HCT116 (cell line): ENCODE measurements at regions not wholly inside any gene's neighbourhood (a gene's known extent, or its start where the extent isn't known, plus 50 kb on each side); places are given as distances from the start of the nearest gene placed in this dataset.

ENCODE experiments used
- ATAC-seq: fragments of 200-7000 bp; cut with Tn5 transposase; 2 replicates; pipeline ENCODE4 v1.9.1; 2020; ENCODE audit warnings: mild to moderate bottlenecking, moderate library complexity
- BruUV-seq: library from RNA; stranded (reverse); fragments of 400-500 nt; replicated peaks from 2 replicates; lab custom pipeline; 2021; lab: Mats Ljungman, UMichigan
- CTCF ChIA-PET: fragments of 300-600 bp; sonication (Branson Sonifier 250); formaldehyde crosslinking; loops from one replicate; lab custom pipeline; 2021; ENCODE audit warnings: antibody characterized with exemption; lab: Charles Lee
- POLR2A ChIA-PET: fragments of 300-600, 350-600 bp; sonication (Branson Sonifier 250); formaldehyde crosslinking; loops from one replicate; lab custom pipeline; 2021; ENCODE audit warnings: antibody characterized with exemption; lab: Charles Lee
- RAD21 ChIA-PET, 2 experiments: fragments of 300-600 bp; sonication (Branson Sonifier 250); formaldehyde crosslinking; loops; one replicate each; lab custom pipeline; 2023; ENCODE audit warnings: low total read pairs in 2 of 2; ENCODE audit not compliant: uncharacterized antibody in 2 of 2, unreplicated experiment in 2 of 2, low non-redundant PET in 1 of 2; lab: Charles Lee
- DNase-seq: peaks from one replicate; pipeline ENCODE4 v3.0.0-alpha.2; 2010; ENCODE audit warnings: low read depth, low spot score
- H2AFZ ChIP-seq: fragments of 200-600 bp; shearing (Covaris generic), sonication (generic); 2 replicates; pipeline ENCODE4 v1.6.1; 2017; ENCODE audit warnings: low read depth, mixed run types, mixed read lengths, antibody characterized with exemption, low read length; ENCODE audit not compliant: poor library complexity, severe bottlenecking
- H3K27ac ChIP-seq: 2 replicates; pipeline ENCODE4 v1.5.1; 2012; ENCODE audit warnings: low read depth, low read length
- H3K27me3 ChIP-seq: fragments of 200-600 bp; sonication (generic); 2 replicates; pipeline ENCODE4 v1.6.1; 2016; ENCODE audit warnings: mixed run types, low read length, mixed read lengths; ENCODE audit not compliant: insufficient read depth
- H3K36me3 ChIP-seq, 2 experiments: fragments of 200-500 bp in 1 of 2; fragments of 200-600 bp in 1 of 2; sonication (Bioruptor generic) in 1 of 2; sonication (generic) in 1 of 2; 2 replicates each; pipeline versions ENCODE4 v1.5.1 to v1.6.1; 2014 to 2016; ENCODE audit warnings: low read length in 2 of 2, inconsistent platforms in 1 of 2, mixed read lengths in 1 of 2, mixed run types in 1 of 2; ENCODE audit not compliant: insufficient read depth in 2 of 2, control insufficient read depth in 1 of 2
- H3K4me1 ChIP-seq, 2 experiments: fragments of 200-600 bp in 1 of 2; sonication (generic) in 1 of 2; 2 replicates each; pipeline versions ENCODE4 v1.5.1 to v1.6.1; 2012 to 2017; ENCODE audit warnings: low read length in 2 of 2, inconsistent platforms in 1 of 2, mild to moderate bottlenecking in 1 of 2, mixed read lengths in 1 of 2, mixed run types in 1 of 2, moderate library complexity in 1 of 2; ENCODE audit not compliant: insufficient read depth in 2 of 2, control insufficient read depth in 1 of 2
- H3K4me2 ChIP-seq: fragments of 200-600 bp; sonication (generic); 2 replicates; pipeline ENCODE4 v1.6.1; 2017; ENCODE audit warnings: mixed run types, low read length, mixed read lengths
- H3K4me3 ChIP-seq, 2 experiments: fragments of 200-600 bp in 1 of 2; sonication (generic) in 1 of 2; replicated peaks in 1 of 2; 2 replicates each; pipeline ENCODE4 v1.5.1; 2011 to 2016; ENCODE audit warnings: low read length in 2 of 2, control low read depth in 1 of 2, low read depth in 1 of 2, mild to moderate bottlenecking in 1 of 2, mixed read lengths in 1 of 2, mixed run types in 1 of 2
- H3K79me2 ChIP-seq: fragments of 200-600 bp; sonication (generic); 2 replicates; pipeline ENCODE4 v1.6.1; 2017; ENCODE audit warnings: mild to moderate bottlenecking, mixed run types, low read length, moderate library complexity, mixed read lengths; ENCODE audit not compliant: insufficient read depth
- H3K9ac ChIP-seq: fragments of 200-600 bp; sonication (generic); 2 replicates; pipeline ENCODE4 v1.6.1; 2016; ENCODE audit warnings: low read length, mixed read lengths
- H3K9me2 ChIP-seq: fragments of 200-600 bp; sonication (generic), shearing (Covaris generic); 2 replicates; pipeline ENCODE4 v1.6.1; 2017; ENCODE audit warnings: mixed run types, mild to moderate bottlenecking, moderate library complexity; ENCODE audit not compliant: insufficient read depth
- H3K9me3 ChIP-seq, 2 experiments: fragments of 200-500 bp in 1 of 2; fragments of 200-600 bp in 1 of 2; sonication (Bioruptor generic) in 1 of 2; sonication (generic) in 1 of 2; 2 replicates each; pipeline ENCODE4 v1.6.1; 2014 to 2017; ENCODE audit warnings: low read length in 2 of 2, mixed read lengths in 2 of 2, inconsistent platforms in 1 of 2, low read depth in 1 of 2, mild to moderate bottlenecking in 1 of 2, mixed run types in 1 of 2, moderate library complexity in 1 of 2; ENCODE audit not compliant: control insufficient read depth in 1 of 2, insufficient read depth in 1 of 2
- H4K20me1 ChIP-seq: fragments of 200-600 bp; sonication (generic), shearing (Covaris generic); 2 replicates; pipeline ENCODE4 v1.6.1; 2017; ENCODE audit warnings: mixed run types, mild to moderate bottlenecking, moderate library complexity; ENCODE audit not compliant: insufficient read depth
- CEBPB ChIP-seq: IDR thresholded peaks from 2 replicates; pipeline ENCODE4 v1.6.1; 2012; ENCODE audit warnings: low read depth
- EZH2 ChIP-seq: fragments of 200-600 bp; sonication (generic); IDR thresholded peaks from 2 replicates; pipeline ENCODE4 v1.6.1; 2017; ENCODE audit warnings: antibody characterized with exemption, mixed run types
- FOSL1 ChIP-seq: IDR thresholded peaks from 2 replicates; pipeline ENCODE4 v1.6.1; 2012; ENCODE audit warnings: low read depth
- JUND ChIP-seq: IDR thresholded peaks from 2 replicates; pipeline ENCODE4 v1.6.1; 2012
- SP1 ChIP-seq: IDR thresholded peaks from 2 replicates; pipeline ENCODE4 v1.6.1; 2012; ENCODE audit warnings: low read depth
- YY1 ChIP-seq: IDR thresholded peaks from 2 replicates; pipeline ENCODE4 v1.6.1; 2011; ENCODE audit warnings: low read length, low read depth, moderate library complexity, mild to moderate bottlenecking; ENCODE audit not compliant: insufficient replicate concordance; ENCODE audit errors: extremely low read depth
- ZNF274 ChIP-seq: fragments of 200-500 bp; sonication (Bioruptor generic); IDR thresholded peaks from 2 replicates; pipeline ENCODE4 v1.6.1; 2014; ENCODE audit warnings: mild to moderate bottlenecking, low read depth, low read length, inconsistent platforms
- intact Hi-C: fragments of 100-400 bp; cut with micrococcal nuclease; formaldehyde crosslinking; loops from 2 replicates; pipeline ENCODE4 v1.10.0; 2022
- TF ChIP-seq, protein P1 (sequence below), 3 experiments: fragments of 200-600 bp in 1 of 3; sonication (generic) in 1 of 3; IDR thresholded peaks in 2 of 3; conservative IDR thresholded peaks in 1 of 3; 2 replicates each; pipeline ENCODE4 v1.5.1; 2012 to 2017; ENCODE audit warnings: low read depth in 2 of 3, low read length in 2 of 3, antibody characterized with exemption in 1 of 3, borderline replicate concordance in 1 of 3, control low read depth in 1 of 3, mild to moderate bottlenecking in 1 of 3, mixed read lengths in 1 of 3, mixed run types in 1 of 3, moderate library complexity in 1 of 3; ENCODE audit not compliant: insufficient read depth in 1 of 3
- TF ChIP-seq, protein P2 (sequence below): IDR thresholded peaks from 2 replicates; pipeline ENCODE4 v1.6.1; 2011; ENCODE audit warnings: mild to moderate bottlenecking, low read length, moderate library complexity; ENCODE audit not compliant: insufficient replicate concordance; ENCODE audit errors: extremely low read depth
- TF ChIP-seq, protein P3 (sequence below): IDR thresholded peaks from 2 replicates; pipeline ENCODE4 v1.6.1; 2012

DNA sequence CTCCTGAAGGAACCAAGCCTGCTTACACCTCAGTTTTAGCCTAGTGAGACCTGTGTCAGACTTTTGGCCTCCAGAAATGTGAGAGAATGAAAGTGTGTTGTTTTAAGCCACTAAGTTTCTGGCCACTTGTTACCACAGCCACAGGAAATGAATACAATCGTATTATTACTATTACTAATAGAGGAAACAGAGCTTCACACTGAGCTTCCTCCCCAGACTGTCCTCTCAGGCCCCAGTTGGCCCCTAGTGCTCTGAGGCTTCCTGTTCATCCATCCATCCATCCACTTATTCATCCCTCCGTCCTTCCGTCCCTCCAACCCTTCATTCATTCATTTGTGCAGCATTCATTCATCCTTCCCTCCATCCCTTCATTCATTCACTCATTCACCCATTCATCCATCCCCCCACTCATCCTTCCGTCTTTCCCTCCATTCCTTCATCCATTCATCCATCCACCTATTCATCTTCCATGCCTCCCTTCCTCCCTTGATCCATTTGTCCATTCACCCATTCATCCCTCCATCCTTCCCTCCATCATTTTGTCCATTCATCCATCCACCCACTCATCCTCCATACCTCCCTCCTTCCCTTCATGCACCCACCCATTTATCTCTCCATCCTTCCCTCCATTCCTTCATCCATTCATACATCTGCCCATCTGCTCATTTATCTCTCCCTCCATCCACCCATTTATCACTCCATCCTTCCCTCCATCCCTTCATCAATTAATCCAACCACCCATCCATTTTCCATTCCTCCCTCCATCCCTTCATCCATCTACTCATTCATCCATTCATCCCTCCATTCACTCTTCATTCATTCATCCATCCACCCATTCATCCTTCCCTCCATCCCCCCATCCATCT lies 95.0 kb downstream of the FOXL1 start:
- DNase-seq: no peak
- BruUV-seq: no TSS peak
- intact Hi-C loops: no loop called here
- H3K4me2 ChIP-seq: no peak overlapping the region
- no peak for TF ChIP-seq ZNF274
- no peaks in the 10 kb centered on the region for H3K9me2 ChIP-seq
- no peak overlapping the region for H2AFZ ChIP-seq
- no peak overlapping the region for H3K4me3 ChIP-seq
- ATAC-seq: no peak
- no peaks in the 10 kb centered on the region for H3K9me3 ChIP-seq
- RAD21 ChIA-PET: no interaction called here
- no peaks in the 10 kb centered on the region for H3K36me3 ChIP-seq
- H3K9ac ChIP-seq: no peak overlapping the region
- POLR2A ChIA-PET: no interaction called here
- peaks cover 1 to 19% of the 10 kb centered on the region in 2 experiments; a peak in 3 of 4 replicates for H3K4me1 ChIP-seq
- no peak overlapping the region for H3K27ac ChIP-seq
- no peaks in the 10 kb centered on the region for H3K79me2 ChIP-seq
- H3K27me3 ChIP-seq: no peaks in the 10 kb centered on the region
- CTCF ChIA-PET: no interaction called here
- no peaks in the 10 kb centered on the region for H4K20me1 ChIP-seq

DNA sequence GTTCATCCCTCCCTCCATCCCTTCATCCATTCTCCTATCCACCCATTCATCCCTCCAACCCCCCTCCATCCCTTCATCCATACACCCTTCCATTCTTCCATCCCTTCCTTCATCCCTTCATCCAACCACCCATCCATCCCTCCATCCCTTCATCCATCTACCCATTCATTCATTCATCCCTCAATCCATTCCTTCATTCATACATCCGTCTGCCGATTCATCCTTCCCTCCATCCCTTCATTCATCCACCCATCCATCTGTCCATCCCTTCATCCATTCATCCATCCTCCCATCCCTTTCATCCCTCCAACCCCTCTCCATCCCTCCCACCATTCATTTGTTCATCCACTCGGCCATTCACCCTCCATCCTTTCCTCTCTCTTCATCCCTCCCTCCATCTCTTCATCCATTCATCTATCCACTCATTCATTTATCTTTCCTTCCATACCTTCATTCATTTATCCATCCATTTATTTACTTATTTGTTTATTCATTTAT lies 95.7 kb downstream of the FOXL1 start:
- DNase-seq: no peak
- H2AFZ ChIP-seq: no peak overlapping the region
- ATAC-seq: no peak
- H3K9ac ChIP-seq: no peak overlapping the region
- no peak overlapping the region for H3K4me2 ChIP-seq
- H4K20me1 ChIP-seq: no peaks in the 10 kb centered on the region
- no peaks in the 10 kb centered on the region for H3K36me3 ChIP-seq
- no peaks in the 10 kb centered on the region for H3K9me2 ChIP-seq
- ChIA-PET POLR2A (no interaction called here), CTCF (no interaction called here), RAD21 (no interaction called here)
- no peaks in the 10 kb centered on the region for H3K79me2 ChIP-seq
- H3K9me3 ChIP-seq: no peaks in the 10 kb centered on the region
- no TSS peak for BruUV-seq
- H3K27me3 ChIP-seq: no peaks in the 10 kb centered on the region
- H3K4me3 ChIP-seq: no peak overlapping the region
- intact Hi-C loops: no loop called here
- H3K4me1 ChIP-seq: peaks cover 0 to 13% of the 10 kb centered on the region in 2 experiments; a peak in 2 of 4 replicates
- no peak overlapping the region for H3K27ac ChIP-seq
- TF ChIP-seq, protein P1, sequence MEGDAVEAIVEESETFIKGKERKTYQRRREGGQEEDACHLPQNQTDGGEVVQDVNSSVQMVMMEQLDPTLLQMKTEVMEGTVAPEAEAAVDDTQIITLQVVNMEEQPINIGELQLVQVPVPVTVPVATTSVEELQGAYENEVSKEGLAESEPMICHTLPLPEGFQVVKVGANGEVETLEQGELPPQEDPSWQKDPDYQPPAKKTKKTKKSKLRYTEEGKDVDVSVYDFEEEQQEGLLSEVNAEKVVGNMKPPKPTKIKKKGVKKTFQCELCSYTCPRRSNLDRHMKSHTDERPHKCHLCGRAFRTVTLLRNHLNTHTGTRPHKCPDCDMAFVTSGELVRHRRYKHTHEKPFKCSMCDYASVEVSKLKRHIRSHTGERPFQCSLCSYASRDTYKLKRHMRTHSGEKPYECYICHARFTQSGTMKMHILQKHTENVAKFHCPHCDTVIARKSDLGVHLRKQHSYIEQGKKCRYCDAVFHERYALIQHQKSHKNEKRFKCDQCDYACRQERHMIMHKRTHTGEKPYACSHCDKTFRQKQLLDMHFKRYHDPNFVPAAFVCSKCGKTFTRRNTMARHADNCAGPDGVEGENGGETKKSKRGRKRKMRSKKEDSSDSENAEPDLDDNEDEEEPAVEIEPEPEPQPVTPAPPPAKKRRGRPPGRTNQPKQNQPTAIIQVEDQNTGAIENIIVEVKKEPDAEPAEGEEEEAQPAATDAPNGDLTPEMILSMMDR (IDR thresholded peaks at IDR 0.05 in 2 of 3, conservative IDR thresholded peaks at IDR 0.05 in 1 of 3; ENCODE audit: borderline replicate concordance in 1 of 3, insufficient read depth in 1 of 3, low read depth in 2 of 3, low read length in 2 of 3): no peak
- TF ChIP-seq YY1 (no peak), SP1 (no peak), FOSL1 (no peak), EZH2 (no peak), JUND (no peak), CEBPB (no peak)
- TF ChIP-seq, protein P2, sequence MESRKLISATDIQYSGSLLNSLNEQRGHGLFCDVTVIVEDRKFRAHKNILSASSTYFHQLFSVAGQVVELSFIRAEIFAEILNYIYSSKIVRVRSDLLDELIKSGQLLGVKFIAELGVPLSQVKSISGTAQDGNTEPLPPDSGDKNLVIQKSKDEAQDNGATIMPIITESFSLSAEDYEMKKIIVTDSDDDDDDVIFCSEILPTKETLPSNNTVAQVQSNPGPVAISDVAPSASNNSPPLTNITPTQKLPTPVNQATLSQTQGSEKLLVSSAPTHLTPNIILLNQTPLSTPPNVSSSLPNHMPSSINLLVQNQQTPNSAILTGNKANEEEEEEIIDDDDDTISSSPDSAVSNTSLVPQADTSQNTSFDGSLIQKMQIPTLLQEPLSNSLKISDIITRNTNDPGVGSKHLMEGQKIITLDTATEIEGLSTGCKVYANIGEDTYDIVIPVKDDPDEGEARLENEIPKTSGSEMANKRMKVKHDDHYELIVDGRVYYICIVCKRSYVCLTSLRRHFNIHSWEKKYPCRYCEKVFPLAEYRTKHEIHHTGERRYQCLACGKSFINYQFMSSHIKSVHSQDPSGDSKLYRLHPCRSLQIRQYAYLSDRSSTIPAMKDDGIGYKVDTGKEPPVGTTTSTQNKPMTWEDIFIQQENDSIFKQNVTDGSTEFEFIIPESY: no peak
- TF ChIP-seq, protein P3, sequence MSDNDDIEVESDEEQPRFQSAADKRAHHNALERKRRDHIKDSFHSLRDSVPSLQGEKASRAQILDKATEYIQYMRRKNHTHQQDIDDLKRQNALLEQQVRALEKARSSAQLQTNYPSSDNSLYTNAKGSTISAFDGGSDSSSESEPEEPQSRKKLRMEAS: no peak
